ENCODE measurements at regions not wholly inside any gene's neighbourhood (a gene's known extent, or its start where the extent isn't known, plus 50 kb on each side); places are given as distances from the start of the nearest gene placed in this dataset.

DNA sequence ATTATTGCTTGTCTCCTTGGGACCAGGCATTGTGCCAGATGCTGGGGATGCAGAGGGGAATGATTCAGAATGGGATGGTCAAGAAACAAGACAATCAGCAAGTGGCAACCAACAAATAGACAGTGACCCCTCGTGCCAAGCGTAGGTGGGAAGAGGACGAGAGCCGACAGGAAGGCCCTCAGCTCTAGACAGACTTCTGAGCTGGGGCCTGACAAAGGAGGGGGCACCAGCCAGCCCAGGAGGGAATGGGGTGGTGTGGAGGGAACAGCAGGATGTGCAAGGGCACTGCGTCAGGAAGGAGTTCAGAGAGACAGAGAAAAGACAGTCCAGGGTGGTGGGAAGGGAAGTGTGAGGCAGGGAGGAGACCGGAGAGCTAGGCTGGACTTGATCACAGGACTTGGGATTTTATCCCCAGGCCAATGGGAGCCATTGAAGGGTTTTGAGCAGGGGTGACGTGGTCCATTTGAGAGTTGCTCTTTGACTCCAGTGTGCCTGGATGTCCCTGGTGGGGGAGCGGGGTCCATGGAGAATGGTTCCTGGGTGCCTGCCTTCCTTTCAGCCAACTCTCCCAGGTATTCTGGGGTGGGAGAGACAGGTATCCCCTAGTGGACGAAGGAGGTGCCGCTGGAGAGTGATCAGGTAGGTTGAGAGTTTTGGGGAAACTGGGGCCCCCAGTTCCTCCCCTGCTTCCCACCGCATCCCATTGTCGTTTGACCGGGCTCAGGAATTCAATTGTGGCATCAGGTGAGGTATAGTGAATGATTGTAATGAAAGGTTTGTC is 79.3 kb upstream of the ZNF618 start:
- TF ChIP-seq CTCF (optimal IDR thresholded peaks at IDR 0.05 in 1 of 3, IDR thresholded peaks at IDR 0.05 in 1 of 3, conservative IDR thresholded peaks at IDR 0.05 in 1 of 3; ENCODE audit: extremely low read depth in 1 of 3, insufficient read depth in 2 of 3, low read length in 3 of 3) (no peak), EZH2 (IDR thresholded peaks at IDR 0.05; ENCODE audit: low read length) (no peak)

Measured in keratinocyte (primary cell).